B cell (primary cell): ENCODE measurements at regions not wholly inside any gene's neighbourhood (a gene's known extent, or its start where the extent isn't known, plus 50 kb on each side); places are given as distances from the start of the nearest gene placed in this dataset.

Experiments
- ATAC-seq: fragments of 200-7000 bp; cut with Tn5 transposase; one replicate; pipeline ENCODE4 v1.10.0; 2021; ENCODE audit warnings: low read depth, mild to moderate bottlenecking, moderate number of reproducible peaks, moderate library complexity
- CTCF ChIA-PET: fragments of 350-600 bp; sonication (Branson Sonifier 250); formaldehyde crosslinking; loops from one replicate; lab custom pipeline; 2021; ENCODE audit warnings: antibody characterized with exemption, inconsistent platforms; lab: Charles Lee
- POLR2A ChIA-PET: fragments of 350-600 bp; sonication (Branson Sonifier 250); formaldehyde crosslinking; loops from one replicate; lab custom pipeline; 2021; ENCODE audit warnings: antibody characterized with exemption; lab: Charles Lee
- DNase-seq: peaks from one replicate; pipeline ENCODE4 v3.0.0; 2013
- H2AFZ ChIP-seq: 2 replicates; pipeline ENCODE4 v1.6.1; 2012; ENCODE audit warnings: mild to moderate bottlenecking, low read depth, low read length; ENCODE audit not compliant: insufficient read depth, poor library complexity, severe bottlenecking
- H3K27ac ChIP-seq, 2 donors: 1 replicate in 1 of 2; 2 replicates in 1 of 2; pipeline ENCODE4 v1.5.1; 2012 to 2013; ENCODE audit warnings: low read length in 2 of 2, mild to moderate bottlenecking in 2 of 2, moderate library complexity in 1 of 2
- H3K27me3 ChIP-seq, 4 experiments: fragments of 200-600 bp in 1 of 4; sonication (generic) in 1 of 4; replicated peaks in 1 of 4; 1 replicate in 2 of 4; 2 replicates in 2 of 4; pipeline versions ENCODE4 v1.6.1 to v1.7.0; 2013 to 2016; ENCODE audit warnings: low read length in 3 of 4, mild to moderate bottlenecking in 2 of 4, mixed read lengths in 1 of 4, moderate library complexity in 1 of 4; ENCODE audit not compliant: insufficient read depth in 4 of 4, control insufficient read depth in 3 of 4; ENCODE audit errors: control extremely low read depth in 1 of 4
- H3K36me3 ChIP-seq, 2 experiments: replicated peaks in 1 of 2; 1 replicate in 1 of 2; 2 replicates in 1 of 2; pipeline versions ENCODE4 v1.6.1 to v1.7.1; 2013; ENCODE audit warnings: low read length in 1 of 2; ENCODE audit not compliant: insufficient read depth in 2 of 2, control insufficient read depth in 1 of 2; ENCODE audit errors: control extremely low read depth in 1 of 2, extremely low read depth in 1 of 2
- H3K4me1 ChIP-seq, 2 donors: fragments of 200-600 bp in 1 of 2; sonication (generic) in 1 of 2; 1 replicate in 1 of 2; 2 replicates in 1 of 2; pipeline versions ENCODE4 v1.5.1 to v1.6.1; 2013 to 2017; ENCODE audit warnings: low read length in 2 of 2; ENCODE audit not compliant: control insufficient read depth in 2 of 2, insufficient read depth in 2 of 2
- H3K4me2 ChIP-seq: replicated peaks from 2 replicates; pipeline ENCODE3; 2012; ENCODE audit warnings: mild to moderate bottlenecking, low read depth, low read length; ENCODE audit not compliant: poor library complexity, severe bottlenecking
- H3K4me3 ChIP-seq, 5 experiments: fragments of 200-600 bp in 1 of 5; sonication (generic) in 1 of 5; 1 replicate in 3 of 5; 2 replicates in 2 of 5; pipeline versions ENCODE4 v1.5.1 to v1.7.0; 2011 to 2016; ENCODE audit warnings: low read length in 4 of 5, mild to moderate bottlenecking in 4 of 5, low read depth in 2 of 5, control low read depth in 1 of 5, moderate library complexity in 1 of 5; ENCODE audit not compliant: insufficient read depth in 1 of 5; ENCODE audit errors: control extremely low read depth in 1 of 5, extremely low read depth in 1 of 5
- H3K79me2 ChIP-seq: fragments of 200-600 bp; sonication (generic); one replicate; pipeline ENCODE4 v1.6.0; 2016; ENCODE audit warnings: low read length; ENCODE audit not compliant: control insufficient read depth, insufficient read depth
- H3K9ac ChIP-seq: fragments of 200-600 bp; sonication (generic); 2 replicates; pipeline ENCODE4 v1.6.1; 2017; ENCODE audit warnings: mild to moderate bottlenecking, low read length, moderate library complexity
- H3K9me3 ChIP-seq, 3 donors: one replicate each; pipeline versions ENCODE4 v1.6.1 to v1.7.1; 2013; ENCODE audit warnings: low read length in 2 of 3; ENCODE audit not compliant: control insufficient read depth in 2 of 3, insufficient read depth in 1 of 3; ENCODE audit errors: control extremely low read depth in 1 of 3
- H4K20me1 ChIP-seq: 2 replicates; pipeline ENCODE4 v1.6.0; 2012; ENCODE audit warnings: mild to moderate bottlenecking, low read length; ENCODE audit not compliant: insufficient read depth, control insufficient read depth, poor library complexity, severe bottlenecking
- H3K27ac Mint-ChIP-seq: one replicate; pipeline ENCODE4 v1.8.0; 2021; ENCODE audit warnings: mixed read lengths
- H3K27me3 Mint-ChIP-seq: one replicate; pipeline ENCODE4 v1.8.0; 2021; ENCODE audit warnings: mixed read lengths
- H3K4me1 Mint-ChIP-seq: one replicate; pipeline ENCODE4 v1.8.0; 2021; ENCODE audit warnings: mixed read lengths
- H3K4me3 Mint-ChIP-seq: one replicate; pipeline ENCODE4 v1.8.0; 2021; ENCODE audit warnings: mixed read lengths
- H3K9me3 Mint-ChIP-seq: one replicate; pipeline ENCODE4 v1.8.0; 2022; ENCODE audit warnings: mixed read lengths; ENCODE audit not compliant: insufficient read depth
- EZH2 ChIP-seq: IDR thresholded peaks from 2 replicates; pipeline ENCODE4 v1.6.1; 2012; ENCODE audit warnings: borderline replicate concordance, low read depth, mild to moderate bottlenecking, moderate library complexity, low read length; ENCODE audit not compliant: insufficient read depth, poor library complexity, severe bottlenecking
- WGBS: methylation state at CpG from one replicate; pipeline ENCODE4 v1.1.5; 2013; ENCODE audit warnings: missing lambda C conversion rate; ENCODE audit not compliant: insufficient coverage; 5-methylcytosine and 5-hydroxymethylcytosine counted together
- intact Hi-C: fragments of 100-400 bp; cut with micrococcal nuclease; formaldehyde crosslinking; loops from one replicate; pipeline ENCODE4 v1.10.0; 2022
- TF ChIP-seq, protein P1 (sequence below): fragments of 200-600 bp; IDR thresholded peaks from one replicate; pipeline ENCODE4 v1.8.0; 2022; ENCODE audit warnings: antibody characterized with exemption, mild to moderate bottlenecking

GRCh38 chr4:175504318-175504717, 307.7 kb downstream of the GPM6A start:
- H3K4me3 ChIP-seq: no peak overlapping the region
- no peaks in the 10 kb centered on the region for H3K36me3 ChIP-seq
- CTCF ChIA-PET: no interaction called here
- no peaks in the 10 kb centered on the region for H3K79me2 ChIP-seq
- H3K27ac ChIP-seq: no peak overlapping the region
- Mint-ChIP-seq H3K4me3 (no peak overlapping the region), H3K9me3 (peaks cover 2% of the 10 kb centered on the region), H3K27me3 (no peaks in the 10 kb centered on the region), H3K4me1 (no peaks in the 10 kb centered on the region), H3K27ac (no peak overlapping the region)
- H3K4me2 ChIP-seq: no peak overlapping the region
- POLR2A ChIA-PET: no interaction called here
- H3K9me3 ChIP-seq: peaks cover 0 to 13% (median 0%) of the 10 kb centered on the region in 3 donors
- DNase-seq (no peak), ATAC-seq (no peak)
- intact Hi-C loops: no loop called here
- no peaks in the 10 kb centered on the region for H3K27me3 ChIP-seq
- H2AFZ ChIP-seq: no peak overlapping the region
- H3K4me1 ChIP-seq: no peaks in the 10 kb centered on the region
- TF ChIP-seq, protein P1, sequence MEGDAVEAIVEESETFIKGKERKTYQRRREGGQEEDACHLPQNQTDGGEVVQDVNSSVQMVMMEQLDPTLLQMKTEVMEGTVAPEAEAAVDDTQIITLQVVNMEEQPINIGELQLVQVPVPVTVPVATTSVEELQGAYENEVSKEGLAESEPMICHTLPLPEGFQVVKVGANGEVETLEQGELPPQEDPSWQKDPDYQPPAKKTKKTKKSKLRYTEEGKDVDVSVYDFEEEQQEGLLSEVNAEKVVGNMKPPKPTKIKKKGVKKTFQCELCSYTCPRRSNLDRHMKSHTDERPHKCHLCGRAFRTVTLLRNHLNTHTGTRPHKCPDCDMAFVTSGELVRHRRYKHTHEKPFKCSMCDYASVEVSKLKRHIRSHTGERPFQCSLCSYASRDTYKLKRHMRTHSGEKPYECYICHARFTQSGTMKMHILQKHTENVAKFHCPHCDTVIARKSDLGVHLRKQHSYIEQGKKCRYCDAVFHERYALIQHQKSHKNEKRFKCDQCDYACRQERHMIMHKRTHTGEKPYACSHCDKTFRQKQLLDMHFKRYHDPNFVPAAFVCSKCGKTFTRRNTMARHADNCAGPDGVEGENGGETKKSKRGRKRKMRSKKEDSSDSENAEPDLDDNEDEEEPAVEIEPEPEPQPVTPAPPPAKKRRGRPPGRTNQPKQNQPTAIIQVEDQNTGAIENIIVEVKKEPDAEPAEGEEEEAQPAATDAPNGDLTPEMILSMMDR: no peak
- TF ChIP-seq EZH2: no peak
- H4K20me1 ChIP-seq: no peaks in the 10 kb centered on the region
- H3K9ac ChIP-seq: no peak overlapping the region

GRCh38 chr4:175509320-175509719, 302.7 kb downstream of the GPM6A start:
- Histone ChIP-seq H2AFZ (no peak overlapping the region), H3K27me3 (no peaks in the 10 kb centered on the region), H3K4me3 (no peak overlapping the region), H3K36me3 (no peaks in the 10 kb centered on the region), H4K20me1 (no peaks in the 10 kb centered on the region), H3K27ac (no peak overlapping the region), H3K79me2 (no peaks in the 10 kb centered on the region), H3K4me1 (no peaks in the 10 kb centered on the region), H3K4me2 (no peak overlapping the region), H3K9ac (no peak overlapping the region), H3K9me3 (no peaks in the 10 kb centered on the region)
- Mint-ChIP-seq H3K4me3 (no peak overlapping the region), H3K27me3 (no peaks in the 10 kb centered on the region), H3K4me1 (no peaks in the 10 kb centered on the region), H3K27ac (no peak overlapping the region), H3K9me3 (peaks cover 2% of the 10 kb centered on the region)
- ATAC-seq (no peak), DNase-seq (no peak)
- TF ChIP-seq EZH2: no peak
- TF ChIP-seq, protein P1: no peak
- POLR2A ChIA-PET: no interaction called here
- no CpG with 5 or more reads among the region's 2 CpGs for WGBS
- intact Hi-C loops: no loop called here
- CTCF ChIA-PET: no interaction called here
